Vagina (tissue), 2 donors: ENCODE measurements at regions not wholly inside any gene's neighbourhood (a gene's known extent, or its start where the extent isn't known, plus 50 kb on each side); places are given as distances from the start of the nearest gene placed in this dataset.

Experiments used
- CTCF ChIP-seq, 3 experiments: fragments of 450-650 bp in 2 of 3; fragments of 200-600 bp in 1 of 3; sonication (generic) in 1 of 3; IDR thresholded peaks; one replicate each; pipeline ENCODE4 v1.5.1; 2017 to 2019; ENCODE audit warnings: antibody characterized with exemption in 3 of 3, mild to moderate bottlenecking in 2 of 3, moderate library complexity in 2 of 3
- POLR2A ChIP-seq, 2 donors: fragments of 450-650 bp; IDR thresholded peaks; one replicate each; pipeline ENCODE4 v1.6.1; 2017; ENCODE audit warnings: antibody characterized with exemption in 2 of 2, mild to moderate bottlenecking in 2 of 2, moderate library complexity in 2 of 2
- POLR2AphosphoS5 ChIP-seq, 2 donors: sonication (generic); formaldehyde crosslinking; IDR thresholded peaks; one replicate each; pipeline ENCODE4 v1.9.0; 2017; ENCODE audit warnings: antibody characterized with exemption in 2 of 2, mild to moderate bottlenecking in 2 of 2, low read depth in 1 of 2; ENCODE audit not compliant: insufficient read depth in 1 of 2

GRCh38 chr6:23106951-23107350 is 537.6 kb downstream of the HDGFL1 start:
- no peak for TF ChIP-seq CTCF (IDR thresholded peaks at IDR 0.05)
- no peak for TF ChIP-seq POLR2A (IDR thresholded peaks at IDR 0.05)
- TF ChIP-seq POLR2AphosphoS5 (IDR thresholded peaks at IDR 0.05; ENCODE audit: insufficient read depth in 1 of 2, low read depth in 1 of 2): no peak
